HG03064 (cell line): ENCODE measurements at regions not wholly inside any gene's neighbourhood (a gene's known extent, or its start where the extent isn't known, plus 50 kb on each side); places are given as distances from the start of the nearest gene placed in this dataset.

Experiments
- ATAC-seq: cut with Tn5 transposase; IDR thresholded peaks from one replicate; pipeline ENCODE4 v1.9.1; 2021; ENCODE audit warnings: low read depth; ENCODE audit not compliant: unreplicated experiment

DNA sequence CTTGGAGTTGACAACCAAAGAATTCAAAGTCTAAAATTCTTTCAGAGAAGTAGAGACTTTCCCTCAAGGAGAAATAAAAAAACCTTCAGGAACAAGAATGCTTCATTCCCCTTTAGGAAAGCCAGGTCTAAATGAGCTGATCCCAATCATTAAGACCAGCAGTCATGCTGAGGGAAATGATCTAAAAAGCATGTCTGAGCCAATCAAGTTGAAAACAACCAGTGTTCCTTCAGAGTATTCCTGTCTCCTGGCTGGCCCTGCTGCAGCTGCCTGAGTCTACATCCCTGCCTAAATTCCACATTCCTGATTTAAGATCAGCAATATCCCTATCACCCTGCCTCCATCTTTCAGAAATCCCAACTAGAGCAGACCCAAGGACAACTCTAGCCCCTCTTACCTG lies 244.5 kb downstream of the PLK2 start:
- ATAC-seq = no peak

DNA sequence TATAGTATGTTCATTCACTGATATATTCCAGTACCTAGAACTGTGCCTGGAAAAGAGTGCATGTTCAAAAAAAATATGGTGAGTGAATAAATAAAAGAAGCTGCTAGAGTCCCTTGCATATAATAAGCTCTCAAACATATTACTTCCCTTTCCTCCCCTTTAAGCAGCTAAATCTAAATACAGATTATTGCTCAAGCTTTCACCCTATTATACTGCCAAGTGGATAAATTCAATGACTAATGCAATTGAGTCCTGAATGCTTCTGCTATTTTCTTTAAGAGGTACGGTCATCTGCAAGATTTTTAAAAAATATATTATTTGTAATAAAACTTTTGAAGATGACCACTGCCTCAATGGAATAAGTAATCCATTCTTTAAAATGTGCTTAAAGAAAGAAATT lies 248.4 kb downstream of the PLK2 start:
- ATAC-seq = no peak

- no peak for ATAC-seq
Observed at GRCh38 chr5:58208674-58209073, 251.2 kb downstream of the PLK2 start.

DNA sequence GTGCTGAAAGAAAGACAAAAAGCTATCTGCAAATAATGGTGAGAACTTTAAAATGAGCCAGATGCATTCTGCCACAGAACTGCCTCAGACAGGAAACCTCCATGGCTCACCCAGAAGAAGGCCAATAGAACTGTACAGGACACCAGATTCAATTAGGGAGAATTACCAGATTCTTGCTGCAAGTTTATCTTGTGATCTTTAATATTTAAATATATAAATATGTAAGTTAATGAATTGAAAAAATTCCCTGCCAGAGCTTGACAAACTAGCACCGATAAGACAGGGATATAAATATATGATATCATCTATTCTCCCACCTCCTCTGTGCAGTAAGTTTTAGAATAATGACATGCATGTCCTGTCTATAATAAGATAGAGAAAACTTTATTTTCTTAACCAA lies 252.8 kb downstream of the PLK2 start:
- ATAC-seq = no peak

DNA sequence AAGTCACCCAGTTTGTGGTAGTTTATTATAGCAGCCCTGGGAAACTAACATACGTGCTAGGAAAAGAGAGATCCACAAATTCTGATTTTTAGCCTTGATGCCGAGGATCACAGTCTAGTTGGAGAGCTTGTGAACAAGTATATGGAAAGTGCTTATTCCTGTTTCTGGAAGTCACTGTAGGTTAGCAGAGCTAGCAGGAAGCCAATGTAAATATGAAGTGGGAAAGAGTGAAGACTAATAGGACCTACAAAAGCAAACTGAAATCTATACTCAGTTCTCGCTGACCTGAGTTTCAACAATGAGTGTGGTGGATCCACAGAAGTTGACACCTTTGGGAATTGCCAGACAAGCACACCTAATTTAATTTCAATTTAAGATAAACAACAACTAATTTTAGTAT lies 254.9 kb downstream of the PLK2 start:
- ATAC-seq = no peak

- no peak for ATAC-seq
Observed at GRCh38 chr5:58202941-58203444, 256.9 kb downstream of the PLK2 start.

DNA sequence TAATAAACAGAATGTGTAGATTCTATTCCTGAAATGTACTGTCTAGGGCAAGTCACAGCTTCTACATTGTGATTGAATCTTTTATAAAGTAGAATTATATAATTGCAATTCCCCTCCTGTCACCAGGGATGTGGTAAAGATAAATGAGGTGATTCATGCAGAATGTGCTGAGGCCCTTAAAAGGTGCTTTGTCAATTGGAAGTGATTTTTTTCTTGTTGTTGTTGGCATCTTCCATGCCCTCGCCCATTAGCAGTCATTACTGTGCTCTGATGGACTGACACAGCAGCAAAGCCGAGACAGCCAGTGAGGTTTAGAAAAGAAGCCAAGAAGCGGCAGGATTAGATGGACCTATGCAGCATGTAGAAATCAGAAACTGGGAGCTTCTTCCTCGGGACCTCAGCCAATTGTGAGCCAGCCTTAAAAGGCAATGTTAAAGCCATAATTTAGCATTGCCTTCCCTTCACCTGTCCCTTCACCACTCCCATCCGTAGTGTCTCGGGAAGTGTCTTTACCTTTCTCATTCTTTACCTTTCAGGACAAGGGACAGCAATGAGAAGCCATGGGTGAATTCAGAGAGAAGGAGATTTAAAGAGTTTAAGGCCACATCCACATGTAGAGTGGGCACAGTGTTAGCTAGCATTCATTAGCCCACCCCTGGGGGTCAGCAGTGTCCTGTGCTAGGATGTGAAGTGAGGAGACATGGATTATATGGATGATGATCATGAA lies 257.8 kb downstream of the PLK2 start:
- no peak for ATAC-seq

- ATAC-seq = no peak
Observed at GRCh38 chr5:58200451-58200850, 259.4 kb downstream of the PLK2 start.

DNA sequence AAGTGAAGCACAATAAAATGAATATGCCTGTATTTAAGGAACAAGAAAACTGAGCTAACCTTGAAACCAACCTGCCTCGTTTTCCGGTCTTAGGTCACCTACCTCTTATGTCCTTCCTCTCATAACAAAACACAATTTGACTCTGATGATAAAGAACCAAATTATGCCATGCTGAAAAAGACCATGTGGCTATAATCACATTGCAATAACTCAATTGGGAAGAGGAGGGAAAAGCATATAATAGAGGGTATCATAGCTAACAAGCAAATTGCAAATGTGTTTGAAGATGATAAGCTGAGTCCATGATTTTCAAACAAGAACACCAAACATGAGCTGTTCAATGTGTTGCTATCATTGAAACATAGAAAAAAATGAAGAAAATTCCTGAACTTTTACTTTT lies 260.8 kb downstream of the PLK2 start:
- no peak for ATAC-seq

GRCh38 chr5:58198330-58198729 lies 261.6 kb downstream of the PLK2 start:
- no peak for ATAC-seq

DNA sequence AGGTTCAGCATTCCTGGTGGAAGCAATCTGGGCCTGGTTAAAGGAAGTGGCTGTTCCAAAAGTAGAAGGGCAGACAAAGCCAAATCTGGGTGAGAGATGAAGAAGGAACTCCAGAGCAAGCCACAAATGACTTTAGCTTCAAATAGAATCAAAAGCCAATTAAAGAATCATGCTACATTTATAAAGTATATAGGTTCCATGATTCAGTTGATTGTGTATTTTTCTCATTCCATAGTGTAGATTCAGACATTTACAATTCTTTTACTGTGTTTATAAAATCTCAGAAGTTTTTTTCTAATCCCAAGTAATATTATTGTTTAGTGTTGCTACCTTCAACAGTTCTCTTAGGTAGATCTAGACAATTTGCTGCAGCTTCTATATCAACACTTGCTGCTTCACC lies 262.0 kb downstream of the PLK2 start:
- no peak for ATAC-seq

DNA sequence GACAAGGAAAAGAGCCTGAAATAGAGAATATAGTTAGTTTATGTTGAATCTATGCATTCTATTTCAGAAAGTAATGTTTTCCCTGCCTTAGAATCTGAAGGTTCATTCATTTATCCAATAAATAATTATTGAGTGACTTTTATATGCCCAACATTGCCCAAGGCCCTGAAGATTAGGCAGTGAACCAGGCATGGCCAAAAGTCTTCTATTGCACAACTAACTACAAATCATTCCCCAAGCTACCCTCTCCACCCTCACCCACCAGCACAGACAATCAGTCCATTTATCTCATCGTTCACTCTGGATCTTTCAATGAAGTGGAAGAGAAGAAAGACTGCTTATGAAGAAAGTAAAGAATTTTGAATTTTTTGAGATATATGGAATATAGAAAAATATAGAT lies 268.4 kb downstream of the PLK2 start:
- ATAC-seq = no peak

GRCh38 chr5:58188262-58188651 lies 271.6 kb downstream of the PLK2 start:
- ATAC-seq = no peak

DNA sequence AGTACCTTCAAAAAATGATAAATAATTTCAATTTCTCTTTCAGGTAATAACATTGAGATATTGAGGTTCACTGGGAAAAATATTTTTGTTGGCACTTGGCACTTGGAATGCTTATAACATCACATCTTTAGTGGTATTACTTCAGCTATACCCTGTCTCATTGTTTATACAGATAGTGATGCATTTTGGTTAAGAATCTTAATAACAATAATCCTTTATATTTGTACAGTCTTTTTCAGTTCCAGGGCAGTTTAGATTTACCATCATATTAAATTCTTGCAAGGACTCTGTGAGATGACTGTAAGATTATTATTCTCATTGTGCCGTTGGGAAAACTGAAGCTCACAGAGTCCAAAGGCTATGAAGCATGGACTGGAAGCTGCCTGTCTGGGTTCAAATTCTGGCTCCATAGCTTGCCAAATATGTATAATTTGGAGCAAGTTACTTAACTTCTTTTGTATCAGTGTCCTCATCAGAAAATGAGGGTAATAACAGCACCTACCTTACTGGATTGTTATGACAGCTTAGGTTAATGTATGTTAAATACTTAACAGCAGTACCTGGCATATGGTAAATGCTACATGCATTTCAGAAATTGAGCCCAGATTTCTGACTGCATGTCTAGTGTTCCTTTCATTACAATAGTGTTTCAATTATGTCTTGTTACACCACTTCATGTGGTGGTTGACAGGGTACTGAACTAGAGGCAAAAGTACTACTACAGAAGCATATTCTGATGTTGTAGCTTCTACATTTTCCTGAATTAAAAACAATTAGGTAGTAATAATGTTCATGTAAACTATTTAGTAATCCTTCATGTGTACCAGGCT lies 272.2 kb downstream of the PLK2 start:
- ATAC-seq = no peak

GRCh38 chr5:58185801-58186200 lies 274.1 kb downstream of the PLK2 start:
- no peak for ATAC-seq

DNA sequence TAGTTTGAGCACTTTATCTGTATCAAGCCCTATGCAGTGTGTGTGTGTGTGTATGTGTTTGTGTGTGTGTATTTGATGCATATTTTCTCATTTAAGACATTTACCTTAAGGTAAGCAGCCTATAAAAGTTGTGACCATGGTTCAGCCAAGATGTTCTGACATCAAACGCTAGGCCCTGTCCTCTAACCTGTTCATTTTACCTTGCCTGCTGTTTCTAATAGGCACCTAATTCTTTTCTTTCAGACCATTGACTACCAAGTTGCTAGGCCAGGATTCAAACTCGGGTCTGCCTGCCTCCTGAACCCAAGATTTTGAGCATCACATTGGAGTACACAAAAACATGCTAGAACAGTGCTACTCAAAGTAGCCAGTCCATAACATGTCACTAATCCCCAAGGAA lies 274.5 kb downstream of the PLK2 start:
- ATAC-seq = no peak

DNA sequence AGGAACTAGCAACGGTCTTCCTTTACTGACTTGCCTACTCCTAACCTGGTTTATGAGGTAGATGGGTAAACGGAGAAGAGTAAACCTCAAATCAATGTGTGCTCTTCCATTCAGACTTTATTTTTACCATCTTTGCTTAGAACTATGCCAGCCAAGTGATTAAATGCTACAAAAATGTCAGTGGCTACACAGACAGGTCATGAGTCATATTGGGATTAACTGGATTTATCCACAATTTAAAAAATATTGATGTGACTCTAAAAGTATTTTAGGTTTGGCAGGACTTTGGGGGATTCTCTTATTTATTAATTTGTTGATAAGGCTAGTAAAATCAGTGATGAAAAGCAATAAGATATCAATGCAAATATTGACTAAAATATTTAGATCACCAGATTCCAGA lies 275.0 kb downstream of the PLK2 start:
- no peak for ATAC-seq

GRCh38 chr5:58183786-58184085 lies 276.1 kb downstream of the PLK2 start:
- no peak for ATAC-seq

DNA sequence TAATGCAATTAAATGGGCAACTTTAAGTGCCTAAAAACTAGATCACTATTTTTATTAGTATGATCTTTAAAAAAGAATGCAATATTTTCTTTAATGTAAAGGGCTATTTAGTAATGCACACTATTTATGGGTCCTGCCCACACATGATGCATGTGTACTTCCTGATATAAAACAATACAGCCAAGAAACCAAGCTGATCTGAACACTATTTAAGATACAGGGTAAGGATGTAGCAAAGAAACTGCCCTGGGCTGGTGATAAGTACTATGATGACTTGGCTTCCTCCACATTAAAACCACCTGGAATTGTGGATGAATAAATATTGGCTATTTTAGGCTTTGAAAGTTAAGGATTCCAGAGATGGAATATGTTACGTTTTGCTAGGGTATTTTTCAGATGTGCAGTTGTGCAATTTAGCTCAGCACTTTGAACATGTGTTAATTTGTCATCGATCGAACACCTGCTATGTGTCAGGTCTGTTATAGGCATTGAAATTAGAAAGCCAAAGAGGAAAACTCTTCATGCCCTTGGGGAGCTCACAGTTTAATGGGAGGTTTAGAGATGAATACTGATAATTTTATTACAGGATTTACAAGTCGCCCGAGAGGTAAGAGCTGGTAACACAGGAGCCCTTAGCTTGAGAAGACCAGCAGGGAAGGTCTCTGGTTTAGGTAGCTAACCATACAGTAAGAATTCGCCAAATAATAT lies 276.7 kb downstream of the PLK2 start:
- ATAC-seq = no peak

GRCh38 chr5:58182287-58182841 lies 277.5 kb downstream of the PLK2 start:
- ATAC-seq = no peak

- ATAC-seq = no peak
Observed at GRCh38 chr5:58181578-58182286, 278.2 kb downstream of the PLK2 start.
